SK-N-SH (cell line): ENCODE measurements at regions not wholly inside any gene's neighbourhood (a gene's known extent, or its start where the extent isn't known, plus 50 kb on each side); places are given as distances from the start of the nearest gene placed in this dataset.
A peak's percentile ranks its signal among the peaks of the same experiment; 100 is the strongest.

ENCODE experiments used
- CTCF ChIA-PET: fragments of 300-600, 350-600 bp; formaldehyde crosslinking; extraction: SDS; loops from one replicate; lab custom pipeline; 2021; lab: Yijun Ruan, JAX
- POLR2A ChIA-PET: fragments of 350-600 bp; sonication (Branson Sonifier 250); formaldehyde crosslinking; extraction: SDS; loops from one replicate; lab custom pipeline; 2020; ENCODE audit warnings: antibody characterized with exemption, inconsistent platforms; lab: Yijun Ruan, JAX
- DNase-seq: peaks from one replicate; pipeline ENCODE4 v3.0.0; 2012
- H2AFZ ChIP-seq: fragments of 200-600 bp; sonication (generic); 2 replicates; pipeline ENCODE4 v1.8.1; 2016; ENCODE audit warnings: antibody characterized with exemption, mild to moderate bottlenecking, low read depth
- H3F3A ChIP-seq: fragments of 200-600 bp; sonication (generic); replicated peaks from 2 replicates; pipeline ENCODE3; 2016; ENCODE audit warnings: antibody characterized with exemption, mild to moderate bottlenecking; ENCODE audit not compliant: insufficient read depth
- H3K27ac ChIP-seq, 2 experiments: fragments of 200-500 bp in 1 of 2; fragments of 200-600 bp in 1 of 2; sonication (Bioruptor generic) in 1 of 2; sonication (generic), shearing (Covaris generic) in 1 of 2; 2 replicates each; pipeline versions ENCODE4 v1.5.1 to v1.6.1; 2014 to 2016; ENCODE audit warnings: low read depth in 2 of 2, inconsistent platforms in 1 of 2, low read length in 1 of 2, mild to moderate bottlenecking in 1 of 2, mixed read lengths in 1 of 2
- H3K27me3 ChIP-seq: fragments of 200-600 bp; sonication (generic), shearing (Covaris generic); 2 replicates; pipeline ENCODE4 v1.6.1; 2016; ENCODE audit warnings: mixed run types; ENCODE audit not compliant: insufficient read depth
- H3K36me3 ChIP-seq, 2 experiments: fragments of 200-500 bp in 1 of 2; fragments of 200-600 bp in 1 of 2; sonication (Bioruptor generic) in 1 of 2; sonication (generic) in 1 of 2; replicated peaks in 1 of 2; 2 replicates each; pipeline versions ENCODE3 to v1.5.1; 2014 to 2016; ENCODE audit warnings: low read length in 1 of 2, mild to moderate bottlenecking in 1 of 2; ENCODE audit not compliant: insufficient read depth in 2 of 2, control insufficient read depth in 1 of 2
- H3K4me1 ChIP-seq, 2 experiments: fragments of 200-500 bp in 1 of 2; fragments of 200-600 bp in 1 of 2; sonication (Bioruptor generic) in 1 of 2; sonication (generic), shearing (Covaris generic) in 1 of 2; 2 replicates each; pipeline versions ENCODE4 v1.5.1 to v1.6.1; 2014 to 2016; ENCODE audit warnings: low read depth in 1 of 2, low read length in 1 of 2, mixed run types in 1 of 2; ENCODE audit not compliant: insufficient read depth in 2 of 2, control insufficient read depth in 1 of 2
- H3K4me2 ChIP-seq: fragments of 200-600 bp; sonication (generic), shearing (Covaris generic); 2 replicates; pipeline ENCODE4 v1.6.1; 2017; ENCODE audit warnings: mixed run types
- H3K4me3 ChIP-seq, 2 experiments: fragments of 200-500 bp in 1 of 2; fragments of 200-600 bp in 1 of 2; sonication (Bioruptor generic) in 1 of 2; sonication (generic), shearing (Covaris generic) in 1 of 2; 2 replicates each; pipeline versions ENCODE4 v1.5.1 to v1.8.1; 2014 to 2016; ENCODE audit warnings: low read depth in 2 of 2, inconsistent platforms in 1 of 2, low read length in 1 of 2, mild to moderate bottlenecking in 1 of 2, mixed read lengths in 1 of 2, moderate library complexity in 1 of 2
- H3K79me2 ChIP-seq: fragments of 200-600 bp; sonication (generic); 2 replicates; pipeline ENCODE4 v1.8.1; 2017; ENCODE audit warnings: mild to moderate bottlenecking; ENCODE audit not compliant: insufficient read depth
- H3K9ac ChIP-seq: fragments of 200-600 bp; sonication (generic); 2 replicates; pipeline ENCODE4 v1.6.1; 2017; ENCODE audit warnings: mixed run types
- H3K9me2 ChIP-seq: fragments of 200-600 bp; sonication (generic); 2 replicates; pipeline ENCODE4 v1.6.1; 2017; ENCODE audit warnings: mixed run types
- H3K9me3 ChIP-seq: fragments of 200-600 bp; sonication (generic); 2 replicates; pipeline ENCODE4 v1.6.1; 2017; ENCODE audit warnings: mixed run types, mild to moderate bottlenecking, moderate library complexity
- H4K20me1 ChIP-seq: fragments of 200-600 bp; sonication (generic); 2 replicates; pipeline ENCODE4 v1.6.1; 2017; ENCODE audit warnings: mild to moderate bottlenecking, mixed run types; ENCODE audit not compliant: insufficient read depth
- CHD2 ChIP-seq: fragments of 150-350 bp; IDR thresholded peaks from 2 replicates; pipeline ENCODE4 v1.6.1; 2018; ENCODE audit warnings: low read length; ENCODE audit not compliant: partially characterized antibody
- ELF1 ChIP-seq: IDR thresholded peaks from 2 replicates; pipeline ENCODE4 v1.4.0; 2012
- EP300 ChIP-seq, 2 experiments: IDR thresholded peaks; 2 replicates each; pipeline versions ENCODE4 v1.4.0 to v1.6.1; 2012; ENCODE audit warnings: borderline replicate concordance in 1 of 2, low read depth in 1 of 2, low read length in 1 of 2
- EZH2phosphoT487 ChIP-seq: fragments of 200-600 bp; sonication (generic); IDR thresholded peaks from 2 replicates; pipeline ENCODE4 v1.6.1; 2017; ENCODE audit warnings: low read depth, mixed run types, mild to moderate bottlenecking, antibody characterized with exemption, moderate library complexity, borderline replicate concordance
- FOSL2 ChIP-seq: IDR thresholded peaks from 2 replicates; pipeline ENCODE4 v1.4.0; 2012; ENCODE audit warnings: low read depth, mild to moderate bottlenecking, moderate library complexity, borderline replicate concordance
- GABPA ChIP-seq: IDR thresholded peaks from 2 replicates; pipeline ENCODE4 v1.4.0; 2012; ENCODE audit warnings: low read depth, mild to moderate bottlenecking
- GATA2 ChIP-seq: sonication (generic); formaldehyde crosslinking; IDR thresholded peaks from 2 replicates; pipeline ENCODE4 v1.5.0; 2020; ENCODE audit warnings: mild to moderate bottlenecking, missing genetic modification reagents
- IRF3 ChIP-seq: fragments of 150-350 bp; IDR thresholded peaks from 2 replicates; pipeline ENCODE4 v1.6.1; 2016; ENCODE audit warnings: mild to moderate bottlenecking, low read depth, low read length
- JUND ChIP-seq: IDR thresholded peaks from 2 replicates; pipeline ENCODE4 v1.4.0; 2012
- NFIC ChIP-seq: IDR thresholded peaks from 2 replicates; pipeline ENCODE4 v1.4.0; 2012; ENCODE audit warnings: borderline replicate concordance
- NRF1 ChIP-seq: IDR thresholded peaks from 2 replicates; pipeline ENCODE4 v1.6.1; 2012; ENCODE audit warnings: low read depth, mild to moderate bottlenecking, low read length
- POLR2AphosphoS5 ChIP-seq: IDR thresholded peaks from 2 replicates; pipeline ENCODE4 v1.6.1; 2012; ENCODE audit warnings: low read depth, low read length
- RCOR1 ChIP-seq: fragments of 150-350 bp; IDR thresholded peaks from 2 replicates; pipeline ENCODE4 v1.6.1; 2017; ENCODE audit warnings: antibody characterized with exemption, low read length
- RFX5 ChIP-seq: IDR thresholded peaks from 2 replicates; pipeline ENCODE4 v1.6.1; 2012; ENCODE audit warnings: mild to moderate bottlenecking, improper control_type of control experiment, low read length
- SIN3A ChIP-seq: IDR thresholded peaks from 2 replicates; pipeline ENCODE4 v1.6.1; 2012; ENCODE audit warnings: low read depth, mild to moderate bottlenecking, low read length, moderate library complexity, borderline replicate concordance
- SMC3 ChIP-seq: IDR thresholded peaks from 2 replicates; pipeline ENCODE4 v1.6.1; 2012; ENCODE audit warnings: low read depth, low read length, improper control_type of control experiment
- TCF12 ChIP-seq: IDR thresholded peaks from 2 replicates; pipeline ENCODE4 v1.4.0; 2012
- TEAD4 ChIP-seq: IDR thresholded peaks from 2 replicates; pipeline ENCODE4 v1.4.0; 2012; ENCODE audit warnings: mild to moderate bottlenecking, borderline replicate concordance; ENCODE audit not compliant: insufficient read depth
- WGBS: methylation state at CpG from one replicate; pipeline ENCODE4 v1.1.6; 2017; ENCODE audit warnings: low lambda C conversion rate; 5-methylcytosine and 5-hydroxymethylcytosine counted together
- TF ChIP-seq, protein P1 (sequence below): fragments of 200-600 bp; sonication (generic); IDR thresholded peaks from 2 replicates; pipeline ENCODE4 v1.6.1; 2017; ENCODE audit warnings: antibody characterized with exemption, mild to moderate bottlenecking, moderate library complexity
- TF ChIP-seq, protein P2 (sequence below): IDR thresholded peaks from 2 replicates; pipeline ENCODE4 v1.4.0; 2012; ENCODE audit warnings: low read depth, borderline replicate concordance
- TF ChIP-seq, protein P3 (sequence below): fragments of 150-350 bp; IDR thresholded peaks from 2 replicates; pipeline ENCODE4 v1.6.1; 2017; ENCODE audit warnings: antibody characterized with exemption, low read length, low read depth, borderline replicate concordance
- TF ChIP-seq, protein P4 (sequence below): IDR thresholded peaks from 2 replicates; pipeline ENCODE4; 2012

GRCh38 chr6:165718491-165718891 is 55.5 kb upstream of the PDE10A start:
- no peak overlapping the region for H2AFZ ChIP-seq
- CTCF ChIA-PET, result interaction anchor here (1.2 kb wide), 1 partner anchor 11 kb away, joined by 4 read pairs; no protein-coding TSS in a partner anchor

GRCh38 chr6:165717732-165718465 is 54.9 kb upstream of the PDE10A start:
- Histone ChIP-seq H3K9me2 (no peaks in the 10 kb centered on the region), H3F3A (no peaks in the 10 kb centered on the region), H4K20me1 (no peaks in the 10 kb centered on the region), H3K27ac (peak overlapping the region in 1 of 2 experiments; percentile 9; a peak in 1 of 4 replicates), H3K4me2 (peak overlapping the region; percentile 55), H3K79me2 (no peaks in the 10 kb centered on the region), H3K9me3 (no peaks in the 10 kb centered on the region), H3K36me3 (no peaks in the 10 kb centered on the region), H3K4me3 (no peak overlapping the region)
- 10% methylated on average over 5 of the region's 5 CpGs for WGBS
- ChIA-PET POLR2A (no interaction called here), CTCF (interaction anchor here (1.2 kb wide), 1 partner anchor 12 kb away, joined by 4 read pairs; no protein-coding TSS in a partner anchor)
- TF ChIP-seq ELF1, result no peak
- TF ChIP-seq SIN3A, result no peak
- TF ChIP-seq NRF1, result no peak
- TF ChIP-seq CHD2, result no peak
- TF ChIP-seq EP300 (IDR thresholded peaks at IDR 0.05; ENCODE audit: borderline replicate concordance in 1 of 2, low read depth in 1 of 2, low read length in 1 of 2), result no peak
- TF ChIP-seq, protein P1, sequence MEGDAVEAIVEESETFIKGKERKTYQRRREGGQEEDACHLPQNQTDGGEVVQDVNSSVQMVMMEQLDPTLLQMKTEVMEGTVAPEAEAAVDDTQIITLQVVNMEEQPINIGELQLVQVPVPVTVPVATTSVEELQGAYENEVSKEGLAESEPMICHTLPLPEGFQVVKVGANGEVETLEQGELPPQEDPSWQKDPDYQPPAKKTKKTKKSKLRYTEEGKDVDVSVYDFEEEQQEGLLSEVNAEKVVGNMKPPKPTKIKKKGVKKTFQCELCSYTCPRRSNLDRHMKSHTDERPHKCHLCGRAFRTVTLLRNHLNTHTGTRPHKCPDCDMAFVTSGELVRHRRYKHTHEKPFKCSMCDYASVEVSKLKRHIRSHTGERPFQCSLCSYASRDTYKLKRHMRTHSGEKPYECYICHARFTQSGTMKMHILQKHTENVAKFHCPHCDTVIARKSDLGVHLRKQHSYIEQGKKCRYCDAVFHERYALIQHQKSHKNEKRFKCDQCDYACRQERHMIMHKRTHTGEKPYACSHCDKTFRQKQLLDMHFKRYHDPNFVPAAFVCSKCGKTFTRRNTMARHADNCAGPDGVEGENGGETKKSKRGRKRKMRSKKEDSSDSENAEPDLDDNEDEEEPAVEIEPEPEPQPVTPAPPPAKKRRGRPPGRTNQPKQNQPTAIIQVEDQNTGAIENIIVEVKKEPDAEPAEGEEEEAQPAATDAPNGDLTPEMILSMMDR, result no peak
- TF ChIP-seq, protein P2, sequence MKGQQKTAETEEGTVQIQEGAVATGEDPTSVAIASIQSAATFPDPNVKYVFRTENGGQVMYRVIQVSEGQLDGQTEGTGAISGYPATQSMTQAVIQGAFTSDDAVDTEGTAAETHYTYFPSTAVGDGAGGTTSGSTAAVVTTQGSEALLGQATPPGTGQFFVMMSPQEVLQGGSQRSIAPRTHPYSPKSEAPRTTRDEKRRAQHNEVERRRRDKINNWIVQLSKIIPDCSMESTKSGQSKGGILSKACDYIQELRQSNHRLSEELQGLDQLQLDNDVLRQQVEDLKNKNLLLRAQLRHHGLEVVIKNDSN, result no peak
- TF ChIP-seq, protein P3, sequence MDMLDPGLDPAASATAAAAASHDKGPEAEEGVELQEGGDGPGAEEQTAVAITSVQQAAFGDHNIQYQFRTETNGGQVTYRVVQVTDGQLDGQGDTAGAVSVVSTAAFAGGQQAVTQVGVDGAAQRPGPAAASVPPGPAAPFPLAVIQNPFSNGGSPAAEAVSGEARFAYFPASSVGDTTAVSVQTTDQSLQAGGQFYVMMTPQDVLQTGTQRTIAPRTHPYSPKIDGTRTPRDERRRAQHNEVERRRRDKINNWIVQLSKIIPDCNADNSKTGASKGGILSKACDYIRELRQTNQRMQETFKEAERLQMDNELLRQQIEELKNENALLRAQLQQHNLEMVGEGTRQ, result no peak
- TF ChIP-seq RFX5, result no peak
- TF ChIP-seq, protein P4, sequence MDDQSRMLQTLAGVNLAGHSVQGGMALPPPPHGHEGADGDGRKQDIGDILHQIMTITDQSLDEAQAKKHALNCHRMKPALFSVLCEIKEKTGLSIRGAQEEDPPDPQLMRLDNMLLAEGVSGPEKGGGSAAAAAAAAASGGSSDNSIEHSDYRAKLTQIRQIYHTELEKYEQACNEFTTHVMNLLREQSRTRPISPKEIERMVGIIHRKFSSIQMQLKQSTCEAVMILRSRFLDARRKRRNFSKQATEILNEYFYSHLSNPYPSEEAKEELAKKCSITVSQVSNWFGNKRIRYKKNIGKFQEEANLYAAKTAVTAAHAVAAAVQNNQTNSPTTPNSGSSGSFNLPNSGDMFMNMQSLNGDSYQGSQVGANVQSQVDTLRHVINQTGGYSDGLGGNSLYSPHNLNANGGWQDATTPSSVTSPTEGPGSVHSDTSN, result no peak
- TF ChIP-seq POLR2AphosphoS5, result no peak
- peak; percentile 14; the same call in 1 of the 2 replicates for TF ChIP-seq TCF12
- TF ChIP-seq JUND, result peak; percentile 18; the same call in 1 of the 2 replicates
- TF ChIP-seq IRF3, result no peak
- TF ChIP-seq GATA2 (CRISPR knock-in tag), result no peak
- no peak for TF ChIP-seq SMC3
- TF ChIP-seq NFIC, result no peak
- TF ChIP-seq FOSL2, result 0 out of 2 replicates have a peak, but pooled peaks have one; percentile 7
- no peak for TF ChIP-seq RCOR1
- TF ChIP-seq, all 33 proteins: peak for 3
- no peaks in the 10 kb centered on the region for H3K27me3 ChIP-seq
- H3K4me1 ChIP-seq, result peaks cover 0 to 2% of the 10 kb centered on the region in 2 experiments; a peak in 1 of 4 replicates
- H2AFZ ChIP-seq, result no peak overlapping the region
- DNase-seq, result no peak
- H3K9ac ChIP-seq, result no peak overlapping the region

More at GRCh38 chr6:165718491-165718891, 55.5 kb upstream of the PDE10A start:
- Histone ChIP-seq H3K79me2 (no peaks in the 10 kb centered on the region), H3K9ac (no peak overlapping the region), H3K4me2 (peak overlapping the region; percentile 55), H3K27me3 (no peaks in the 10 kb centered on the region), H3K9me2 (no peaks in the 10 kb centered on the region), H3K4me1 (peaks cover 0 to 2% of the 10 kb centered on the region in 2 experiments; a peak in 1 of 4 replicates), H4K20me1 (no peaks in the 10 kb centered on the region), H3K9me3 (no peaks in the 10 kb centered on the region), H3K4me3 (no peak overlapping the region), H3K27ac (peak overlapping the region in 1 of 2 experiments; percentile 9; a peak in 1 of 4 replicates), H3K36me3 (no peaks in the 10 kb centered on the region), H3F3A (no peaks in the 10 kb centered on the region)
- POLR2A ChIA-PET, result no interaction called here
- WGBS, result 16% methylated on average over 4 of the region's 4 CpGs
- DNase-seq, result no peak
- TF ChIP-seq GATA2 (CRISPR knock-in tag) (no peak), TEAD4 (no peak), GABPA (no peak), EZH2phosphoT487 (no peak)
